ENCODE measurements at regions not wholly inside any gene's neighbourhood (a gene's known extent, or its start where the extent isn't known, plus 50 kb on each side); places are given as distances from the start of the nearest gene placed in this dataset.

- H3K9me3 Mint-ChIP-seq, result peaks cover 6% of the 10 kb centered on the region
- H3K27me3 Mint-ChIP-seq, result peaks cover 19% of the 10 kb centered on the region
- ATAC-seq (replicated peaks; ENCODE audit: extremely low read depth, poor library complexity, severe bottlenecking), result no peak
- H3K27ac Mint-ChIP-seq (ENCODE audit: low read depth), result no peak overlapping the region
- DNase-seq (ENCODE audit: low spot score in 2 of 2), result no peak
- H3K4me3 Mint-ChIP-seq, result no peak overlapping the region
- no peaks in the 10 kb centered on the region for H3K36me3 Mint-ChIP-seq (ENCODE audit: insufficient read depth)
- H3K4me1 Mint-ChIP-seq, result peaks cover 7% of the 10 kb centered on the region
These were observed 127.1 kb upstream of the TANK start for GRCh38 chr2:161033059-161033660.

GRCh38 chr2:161036926-161037325, 123.3 kb upstream of the TANK start:
- ATAC-seq (replicated peaks; ENCODE audit: extremely low read depth, poor library complexity, severe bottlenecking), result no peak
- DNase-seq (ENCODE audit: low spot score in 2 of 2), result no peak
- H3K27ac Mint-ChIP-seq (ENCODE audit: low read depth), result no peak overlapping the region
- no peak overlapping the region for H3K4me3 Mint-ChIP-seq
- peaks cover 33% of the 10 kb centered on the region for H3K27me3 Mint-ChIP-seq
- no peaks in the 10 kb centered on the region for H3K4me1 Mint-ChIP-seq
- H3K36me3 Mint-ChIP-seq (ENCODE audit: insufficient read depth), result no peaks in the 10 kb centered on the region
- no peaks in the 10 kb centered on the region for H3K9me3 Mint-ChIP-seq

GRCh38 chr2:161039071-161039470, 121.2 kb upstream of the TANK start:
- no peak overlapping the region for H3K4me3 Mint-ChIP-seq
- H3K36me3 Mint-ChIP-seq (ENCODE audit: insufficient read depth), result no peaks in the 10 kb centered on the region
- H3K4me1 Mint-ChIP-seq, result no peaks in the 10 kb centered on the region
- DNase-seq (ENCODE audit: low spot score in 2 of 2) (no peak), ATAC-seq (replicated peaks; ENCODE audit: extremely low read depth, poor library complexity, severe bottlenecking) (no peak)
- H3K27me3 Mint-ChIP-seq, result peaks cover 40% of the 10 kb centered on the region
- no peak overlapping the region for H3K27ac Mint-ChIP-seq (ENCODE audit: low read depth)
- no peaks in the 10 kb centered on the region for H3K9me3 Mint-ChIP-seq

- H3K36me3 Mint-ChIP-seq (ENCODE audit: insufficient read depth), result no peaks in the 10 kb centered on the region
- DNase-seq (ENCODE audit: low spot score in 2 of 2) (no peak), ATAC-seq (replicated peaks; ENCODE audit: extremely low read depth, poor library complexity, severe bottlenecking) (no peak)
- no peak overlapping the region for H3K4me3 Mint-ChIP-seq
- no peak overlapping the region for H3K27ac Mint-ChIP-seq (ENCODE audit: low read depth)
- peaks cover 44% of the 10 kb centered on the region for H3K27me3 Mint-ChIP-seq
- no peaks in the 10 kb centered on the region for H3K4me1 Mint-ChIP-seq
- no peaks in the 10 kb centered on the region for H3K9me3 Mint-ChIP-seq
These were observed 118.9 kb upstream of the TANK start for GRCh38 chr2:161041356-161041755.

GRCh38 chr2:161042990-161043625, 117.1 kb upstream of the TANK start:
- Mint-ChIP-seq H3K9me3 (no peaks in the 10 kb centered on the region), H3K4me1 (no peaks in the 10 kb centered on the region), H3K4me3 (no peak overlapping the region), H3K36me3 (ENCODE audit: insufficient read depth) (no peaks in the 10 kb centered on the region), H3K27me3 (peaks cover 45% of the 10 kb centered on the region), H3K27ac (ENCODE audit: low read depth) (no peak overlapping the region)
- no peak for DNase-seq (ENCODE audit: low spot score in 2 of 2)
- no peak for ATAC-seq (replicated peaks; ENCODE audit: extremely low read depth, poor library complexity, severe bottlenecking)

GRCh38 chr2:161044095-161044865, 115.9 kb upstream of the TANK start:
- no peaks in the 10 kb centered on the region for H3K9me3 Mint-ChIP-seq
- ATAC-seq (replicated peaks; ENCODE audit: extremely low read depth, poor library complexity, severe bottlenecking), result no peak

GRCh38 chr2:161044921-161045320, 115.3 kb upstream of the TANK start:
- Mint-ChIP-seq H3K4me3 (no peak overlapping the region), H3K27me3 (peaks cover 50% of the 10 kb centered on the region), H3K9me3 (no peaks in the 10 kb centered on the region), H3K4me1 (no peaks in the 10 kb centered on the region), H3K27ac (ENCODE audit: low read depth) (no peak overlapping the region), H3K36me3 (ENCODE audit: insufficient read depth) (no peaks in the 10 kb centered on the region)
- DNase-seq (ENCODE audit: low spot score in 2 of 2) (no peak), ATAC-seq (replicated peaks; ENCODE audit: extremely low read depth, poor library complexity, severe bottlenecking) (no peak)

More at GRCh38 chr2:161044095-161044865, 115.9 kb upstream of the TANK start:
- Mint-ChIP-seq H3K4me1 (no peaks in the 10 kb centered on the region), H3K36me3 (ENCODE audit: insufficient read depth) (no peaks in the 10 kb centered on the region), H3K4me3 (no peak overlapping the region), H3K27ac (ENCODE audit: low read depth) (no peak overlapping the region), H3K27me3 (peaks cover 45% of the 10 kb centered on the region)
- no peak for DNase-seq (ENCODE audit: low spot score in 2 of 2)

- H3K4me1 Mint-ChIP-seq, result no peaks in the 10 kb centered on the region
- no peaks in the 10 kb centered on the region for H3K9me3 Mint-ChIP-seq
- H3K27ac Mint-ChIP-seq (ENCODE audit: low read depth), result no peak overlapping the region
- peaks cover 57% of the 10 kb centered on the region for H3K27me3 Mint-ChIP-seq
- H3K4me3 Mint-ChIP-seq, result no peak overlapping the region
- no peaks in the 10 kb centered on the region for H3K36me3 Mint-ChIP-seq (ENCODE audit: insufficient read depth)
- DNase-seq (ENCODE audit: low spot score in 2 of 2) (no peak), ATAC-seq (replicated peaks; ENCODE audit: extremely low read depth, poor library complexity, severe bottlenecking) (no peak)
These were observed 114.5 kb upstream of the TANK start for GRCh38 chr2:161045726-161046125.

GRCh38 chr2:161046876-161047275, 113.4 kb upstream of the TANK start:
- H3K27ac Mint-ChIP-seq (ENCODE audit: low read depth), result no peak overlapping the region
- no peaks in the 10 kb centered on the region for H3K9me3 Mint-ChIP-seq
- no peak overlapping the region for H3K4me3 Mint-ChIP-seq
- no peak for ATAC-seq (replicated peaks; ENCODE audit: extremely low read depth, poor library complexity, severe bottlenecking)
- H3K36me3 Mint-ChIP-seq (ENCODE audit: insufficient read depth), result peaks cover 2% of the 10 kb centered on the region
- no peak for DNase-seq (ENCODE audit: low spot score in 2 of 2)
- H3K27me3 Mint-ChIP-seq, result peaks cover 57% of the 10 kb centered on the region
- H3K4me1 Mint-ChIP-seq, result no peaks in the 10 kb centered on the region

- peaks cover 69% of the 10 kb centered on the region for H3K27me3 Mint-ChIP-seq
- H3K9me3 Mint-ChIP-seq, result no peaks in the 10 kb centered on the region
- H3K36me3 Mint-ChIP-seq (ENCODE audit: insufficient read depth), result peaks cover 2% of the 10 kb centered on the region
- no peak for ATAC-seq (replicated peaks; ENCODE audit: extremely low read depth, poor library complexity, severe bottlenecking)
- H3K4me1 Mint-ChIP-seq, result no peaks in the 10 kb centered on the region
- no peak overlapping the region for H3K27ac Mint-ChIP-seq (ENCODE audit: low read depth)
- H3K4me3 Mint-ChIP-seq, result no peak overlapping the region
- DNase-seq (ENCODE audit: low spot score in 2 of 2), result no peak
These were observed 111.9 kb upstream of the TANK start for GRCh38 chr2:161048317-161048716.

GRCh38 chr2:161049559-161049958, 110.7 kb upstream of the TANK start:
- DNase-seq (ENCODE audit: low spot score in 2 of 2) (no peak), ATAC-seq (replicated peaks; ENCODE audit: extremely low read depth, poor library complexity, severe bottlenecking) (no peak)
- no peak overlapping the region for H3K27ac Mint-ChIP-seq (ENCODE audit: low read depth)
- no peak overlapping the region for H3K4me3 Mint-ChIP-seq
- H3K36me3 Mint-ChIP-seq (ENCODE audit: insufficient read depth), result peaks cover 2% of the 10 kb centered on the region
- no peaks in the 10 kb centered on the region for H3K4me1 Mint-ChIP-seq
- H3K9me3 Mint-ChIP-seq, result no peaks in the 10 kb centered on the region
- peaks cover 65% of the 10 kb centered on the region for H3K27me3 Mint-ChIP-seq

- Mint-ChIP-seq H3K27ac (ENCODE audit: low read depth) (no peak overlapping the region), H3K27me3 (peaks cover 46% of the 10 kb centered on the region), H3K4me3 (no peak overlapping the region), H3K9me3 (no peaks in the 10 kb centered on the region), H3K4me1 (no peaks in the 10 kb centered on the region), H3K36me3 (ENCODE audit: insufficient read depth) (peaks cover 2% of the 10 kb centered on the region)
- DNase-seq (ENCODE audit: low spot score in 2 of 2) (no peak), ATAC-seq (replicated peaks; ENCODE audit: extremely low read depth, poor library complexity, severe bottlenecking) (no peak)
These were observed 108.0 kb upstream of the TANK start for GRCh38 chr2:161052214-161052613.

GRCh38 chr2:161055289-161055688, 104.9 kb upstream of the TANK start:
- peaks cover 41% of the 10 kb centered on the region for H3K27me3 Mint-ChIP-seq
- no peak overlapping the region for H3K27ac Mint-ChIP-seq (ENCODE audit: low read depth)
- ATAC-seq (replicated peaks; ENCODE audit: extremely low read depth, poor library complexity, severe bottlenecking) (no peak), DNase-seq (ENCODE audit: low spot score in 2 of 2) (no peak)
- H3K36me3 Mint-ChIP-seq (ENCODE audit: insufficient read depth), result peaks cover 4% of the 10 kb centered on the region
- H3K9me3 Mint-ChIP-seq, result no peaks in the 10 kb centered on the region
- H3K4me3 Mint-ChIP-seq, result no peak overlapping the region
- no peaks in the 10 kb centered on the region for H3K4me1 Mint-ChIP-seq
